ENCODE measurements at regions not wholly inside any gene's neighbourhood (a gene's known extent, or its start where the extent isn't known, plus 50 kb on each side); places are given as distances from the start of the nearest gene placed in this dataset.

GRCh38 chr12:66852091-66852490, 173.2 kb upstream of the GRIP1 start:
- no peak for DNase-seq (ENCODE audit: low spot score)

GRCh38 chr12:66852765-66853164, 173.9 kb upstream of the GRIP1 start:
- DNase-seq (ENCODE audit: low spot score): no peak

- DNase-seq (ENCODE audit: low spot score): no peak
These were observed 181.0 kb upstream of the GRIP1 start for GRCh38 chr12:66859751-66860440.

- DNase-seq (ENCODE audit: low spot score): peak; percentile 56
These were observed 182.2 kb upstream of the GRIP1 start for GRCh38 chr12:66860752-66861750.

GRCh38 chr12:66862356-66862985, 183.6 kb upstream of the GRIP1 start:
- no peak for DNase-seq (ENCODE audit: low spot score)

GRCh38 chr12:66863276-66863675, 184.4 kb upstream of the GRIP1 start:
- DNase-seq (ENCODE audit: low spot score): no peak

- DNase-seq (ENCODE audit: low spot score): no peak
These were observed 199.0 kb upstream of the GRIP1 start for GRCh38 chr12:66877925-66878324.

- DNase-seq (ENCODE audit: low spot score): no peak
These were observed 200.5 kb upstream of the GRIP1 start for GRCh38 chr12:66879409-66879808.

- DNase-seq (ENCODE audit: low spot score): no peak
These were observed 202.5 kb upstream of the GRIP1 start for GRCh38 chr12:66881386-66881785.

GRCh38 chr12:66884091-66884490, 205.2 kb upstream of the GRIP1 start:
- no peak for DNase-seq (ENCODE audit: low spot score)

GRCh38 chr12:66885115-66885875, 206.4 kb upstream of the GRIP1 start:
- no peak for DNase-seq (ENCODE audit: low spot score)

GRCh38 chr12:66896797-66897196, 217.9 kb upstream of the GRIP1 start:
- DNase-seq (ENCODE audit: low spot score): no peak

GRCh38 chr12:66898700-66899469, 220.0 kb upstream of the GRIP1 start:
- DNase-seq (ENCODE audit: low spot score): no peak

GRCh38 chr12:66899588-66899987, 220.7 kb upstream of the GRIP1 start:
- no peak for DNase-seq (ENCODE audit: low spot score)

- no peak for DNase-seq (ENCODE audit: low spot score)
These were observed 221.7 kb upstream of the GRIP1 start for GRCh38 chr12:66900616-66901015.

GRCh38 chr12:66901138-66901932, 222.5 kb upstream of the GRIP1 start:
- DNase-seq (ENCODE audit: low spot score): no peak

GRCh38 chr12:66902020-66902419, 223.1 kb upstream of the GRIP1 start:
- no peak for DNase-seq (ENCODE audit: low spot score)

- DNase-seq (ENCODE audit: low spot score): no peak
These were observed 225.0 kb upstream of the GRIP1 start for GRCh38 chr12:66903782-66904396.

- no peak for DNase-seq (ENCODE audit: low spot score)
These were observed 226.3 kb upstream of the GRIP1 start for GRCh38 chr12:66905201-66905600.

Measured in putamen (tissue), 1 donor.